Astrocyte (in vitro differentiated cells and primary cell): ENCODE measurements at regions not wholly inside any gene's neighbourhood (a gene's known extent, or its start where the extent isn't known, plus 50 kb on each side); places are given as distances from the start of the nearest gene placed in this dataset.

ENCODE experiments used
- DNase-seq: peaks from one replicate; pipeline ENCODE4 v3.0.0-alpha.2; 2010; ENCODE audit warnings: low read depth
- FAIRE-seq: peaks from 2 replicates; lab custom pipeline; 2011; peaks lifted over from hg19 to GRCh38; lab: Jason Lieb, UNC
- H2AFZ ChIP-seq: 2 replicates; pipeline ENCODE4 v1.6.0; 2012; ENCODE audit warnings: low read depth, low read length, inconsistent platforms
- H3K27ac ChIP-seq: 2 replicates; pipeline ENCODE4 v1.5.1; 2011; ENCODE audit warnings: low read depth, low read length, inconsistent platforms
- H3K27me3 ChIP-seq: 2 replicates; pipeline ENCODE4 v1.6.0; 2011; ENCODE audit warnings: low read length, inconsistent platforms; ENCODE audit not compliant: insufficient read depth
- H3K36me3 ChIP-seq: 2 replicates; pipeline ENCODE4 v1.5.1; 2011; ENCODE audit warnings: low read length, inconsistent platforms; ENCODE audit not compliant: insufficient read depth
- H3K4me1 ChIP-seq: 2 replicates; pipeline ENCODE4 v1.5.1; 2011; ENCODE audit warnings: low read length, inconsistent platforms; ENCODE audit not compliant: insufficient read depth
- H3K4me2 ChIP-seq: 2 replicates; pipeline ENCODE4 v1.6.0; 2012; ENCODE audit warnings: low read length, inconsistent platforms
- H3K4me3 ChIP-seq: 2 replicates; pipeline ENCODE4 v1.5.1; 2011; ENCODE audit warnings: low read depth, mild to moderate bottlenecking, low read length, inconsistent platforms; ENCODE audit not compliant: insufficient read depth
- H3K79me2 ChIP-seq: 2 replicates; pipeline ENCODE4 v1.6.0; 2012; ENCODE audit warnings: mild to moderate bottlenecking, low read length, inconsistent platforms; ENCODE audit not compliant: insufficient read depth
- H3K9ac ChIP-seq: 2 replicates; pipeline ENCODE4 v1.6.0; 2012; ENCODE audit warnings: mild to moderate bottlenecking, low read length, inconsistent platforms
- H3K9me3 ChIP-seq: 2 replicates; pipeline ENCODE4 v1.5.1; 2012; ENCODE audit warnings: low read depth, mild to moderate bottlenecking, low read length, inconsistent platforms; ENCODE audit not compliant: insufficient read depth
- H4K20me1 ChIP-seq: 2 replicates; pipeline ENCODE4 v1.6.0; 2012; ENCODE audit warnings: low read length, inconsistent platforms; ENCODE audit not compliant: insufficient read depth
- H3K27ac Mint-ChIP-seq: one replicate; pipeline ENCODE4 v1.8.0; 2021; ENCODE audit warnings: mild to moderate bottlenecking, mixed read lengths; ENCODE audit not compliant: unreplicated experiment
- H3K27me3 Mint-ChIP-seq: one replicate; pipeline ENCODE4 v1.8.0; 2021; ENCODE audit warnings: low read depth, mixed read lengths; ENCODE audit not compliant: unreplicated experiment
- H3K36me3 Mint-ChIP-seq: one replicate; pipeline ENCODE4 v1.8.0; 2021; ENCODE audit warnings: low read depth, mixed read lengths; ENCODE audit not compliant: unreplicated experiment
- H3K4me1 Mint-ChIP-seq: one replicate; pipeline ENCODE4 v1.8.0; 2021; ENCODE audit warnings: low read depth, mixed read lengths; ENCODE audit not compliant: unreplicated experiment
- H3K4me3 Mint-ChIP-seq: one replicate; pipeline ENCODE4 v1.8.0; 2021; ENCODE audit warnings: mild to moderate bottlenecking, moderate library complexity, mixed read lengths; ENCODE audit not compliant: unreplicated experiment
- H3K9me3 Mint-ChIP-seq: one replicate; pipeline ENCODE4 v1.8.0; 2021; ENCODE audit warnings: mild to moderate bottlenecking, mixed read lengths; ENCODE audit not compliant: unreplicated experiment
- EZH2 ChIP-seq: IDR thresholded peaks from 2 replicates; pipeline ENCODE4 v1.6.1; 2012; ENCODE audit warnings: mild to moderate bottlenecking, low read length, inconsistent platforms; ENCODE audit not compliant: insufficient read depth
- TF ChIP-seq, protein P1 (sequence below): IDR thresholded peaks from 2 replicates; pipeline ENCODE4 v1.5.1; 2011; ENCODE audit warnings: low read depth, mild to moderate bottlenecking, inconsistent platforms, low read length, moderate library complexity; ENCODE audit not compliant: insufficient read depth

DNA sequence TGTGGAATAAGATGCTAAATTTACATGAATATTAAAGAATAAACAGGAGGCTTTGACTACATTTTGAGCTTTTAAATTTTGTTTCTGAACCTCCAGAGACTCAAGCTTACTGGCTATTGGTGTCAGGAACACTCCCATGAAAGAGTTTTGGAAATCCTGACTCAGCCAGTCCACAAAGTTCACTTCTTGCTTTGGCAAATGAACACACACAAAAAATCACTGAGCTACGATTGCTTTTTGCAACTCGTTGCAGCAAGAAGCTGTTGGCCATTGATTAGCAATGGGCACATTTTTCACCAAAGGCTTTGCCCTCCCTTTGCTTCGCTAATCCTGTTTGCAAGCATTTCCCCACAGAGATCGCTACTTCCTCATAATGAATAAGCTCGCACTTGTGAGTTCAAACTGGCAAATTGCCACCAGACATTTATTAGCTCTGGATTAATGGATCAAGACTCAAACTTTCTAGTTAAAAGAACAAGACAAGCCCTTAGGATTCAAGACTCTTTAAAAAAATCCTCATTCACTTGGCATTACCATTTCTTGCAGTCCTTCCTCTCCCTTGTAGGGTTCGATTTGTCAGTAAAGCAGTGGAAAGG is 343.2 kb upstream of the ONECUT1 start:
- H3K36me3 ChIP-seq = no peaks in the 10 kb centered on the region
- no peak overlapping the region for H3K27ac ChIP-seq
- H3K4me3 ChIP-seq = no peak overlapping the region
- H3K36me3 Mint-ChIP-seq = no peaks in the 10 kb centered on the region
- H3K4me1 ChIP-seq = no peaks in the 10 kb centered on the region
- H3K27me3 ChIP-seq = no peaks in the 10 kb centered on the region
- no peaks in the 10 kb centered on the region for H3K79me2 ChIP-seq
- no peaks in the 10 kb centered on the region for H3K9me3 Mint-ChIP-seq
- DNase-seq (no peak), FAIRE-seq (no peak)
- peaks cover 3% of the 10 kb centered on the region for H3K27me3 Mint-ChIP-seq
- H3K27ac Mint-ChIP-seq = no peak overlapping the region
- H3K4me2 ChIP-seq = no peak overlapping the region
- no peaks in the 10 kb centered on the region for H4K20me1 ChIP-seq
- H3K4me3 Mint-ChIP-seq = no peak overlapping the region
- H2AFZ ChIP-seq = no peak overlapping the region
- no peak overlapping the region for H3K9ac ChIP-seq
- no peaks in the 10 kb centered on the region for H3K4me1 Mint-ChIP-seq
- TF ChIP-seq EZH2 = no peak
- TF ChIP-seq, protein P1, sequence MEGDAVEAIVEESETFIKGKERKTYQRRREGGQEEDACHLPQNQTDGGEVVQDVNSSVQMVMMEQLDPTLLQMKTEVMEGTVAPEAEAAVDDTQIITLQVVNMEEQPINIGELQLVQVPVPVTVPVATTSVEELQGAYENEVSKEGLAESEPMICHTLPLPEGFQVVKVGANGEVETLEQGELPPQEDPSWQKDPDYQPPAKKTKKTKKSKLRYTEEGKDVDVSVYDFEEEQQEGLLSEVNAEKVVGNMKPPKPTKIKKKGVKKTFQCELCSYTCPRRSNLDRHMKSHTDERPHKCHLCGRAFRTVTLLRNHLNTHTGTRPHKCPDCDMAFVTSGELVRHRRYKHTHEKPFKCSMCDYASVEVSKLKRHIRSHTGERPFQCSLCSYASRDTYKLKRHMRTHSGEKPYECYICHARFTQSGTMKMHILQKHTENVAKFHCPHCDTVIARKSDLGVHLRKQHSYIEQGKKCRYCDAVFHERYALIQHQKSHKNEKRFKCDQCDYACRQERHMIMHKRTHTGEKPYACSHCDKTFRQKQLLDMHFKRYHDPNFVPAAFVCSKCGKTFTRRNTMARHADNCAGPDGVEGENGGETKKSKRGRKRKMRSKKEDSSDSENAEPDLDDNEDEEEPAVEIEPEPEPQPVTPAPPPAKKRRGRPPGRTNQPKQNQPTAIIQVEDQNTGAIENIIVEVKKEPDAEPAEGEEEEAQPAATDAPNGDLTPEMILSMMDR = no peak
- H3K9me3 ChIP-seq = peaks cover 2% of the 10 kb centered on the region

GRCh38 chr15:53130943-53131342 is 340.8 kb upstream of the ONECUT1 start:
- no peaks in the 10 kb centered on the region for H3K36me3 Mint-ChIP-seq
- no peaks in the 10 kb centered on the region for H4K20me1 ChIP-seq

More at GRCh38 chr15:53130943-53131342, 340.8 kb upstream of the ONECUT1 start:
- Histone ChIP-seq H3K36me3 (no peaks in the 10 kb centered on the region), H3K4me3 (no peak overlapping the region), H3K27ac (no peak overlapping the region), H2AFZ (no peak overlapping the region), H3K4me1 (no peaks in the 10 kb centered on the region), H3K79me2 (no peaks in the 10 kb centered on the region), H3K9me3 (peaks cover 2% of the 10 kb centered on the region), H3K27me3 (no peaks in the 10 kb centered on the region), H3K4me2 (no peak overlapping the region), H3K9ac (no peak overlapping the region)
- no peaks in the 10 kb centered on the region for H3K4me1 Mint-ChIP-seq
- H3K27ac Mint-ChIP-seq = no peak overlapping the region
- no peak overlapping the region for H3K4me3 Mint-ChIP-seq
- FAIRE-seq (no peak), DNase-seq (no peak)
- TF ChIP-seq EZH2 = no peak
- TF ChIP-seq, protein P1 = no peak
- no peaks in the 10 kb centered on the region for H3K9me3 Mint-ChIP-seq
- peaks cover 3% of the 10 kb centered on the region for H3K27me3 Mint-ChIP-seq
